Panc1 (cell line): ENCODE measurements at regions not wholly inside any gene's neighbourhood (a gene's known extent, or its start where the extent isn't known, plus 50 kb on each side); places are given as distances from the start of the nearest gene placed in this dataset.
A peak's percentile ranks its signal among the peaks of the same experiment; 100 is the strongest.

ENCODE experiments used
- ATAC-seq: fragments of 200-7000 bp; cut with Tn5 transposase; 2 replicates; pipeline ENCODE4 v1.9.1; 2020; ENCODE audit warnings: mild to moderate bottlenecking, moderate library complexity
- BruUV-seq: library from RNA; stranded (reverse); fragments of 400-500 nt; replicated peaks from 2 replicates; lab custom pipeline; 2021; lab: Mats Ljungman, UMichigan
- CTCF ChIA-PET: fragments of 300-600 bp; sonication (Branson Sonifier 250); formaldehyde crosslinking; loops from one replicate; lab custom pipeline; 2022; ENCODE audit warnings: antibody characterized with exemption; lab: Charles Lee
- POLR2A ChIA-PET: fragments of 300-600 bp; sonication (Branson Sonifier 250); formaldehyde crosslinking; loops from one replicate; lab custom pipeline; 2022; ENCODE audit warnings: antibody characterized with exemption; lab: Charles Lee
- DNase-seq: peaks from one replicate; pipeline ENCODE4 v3.0.0-alpha.2; 2010; ENCODE audit warnings: low read depth, low spot score
- H3K27ac ChIP-seq: 2 replicates; pipeline ENCODE4 v1.5.1; 2011; ENCODE audit warnings: mild to moderate bottlenecking, low read length, inconsistent platforms
- H3K27me3 ChIP-seq: fragments of 200-500 bp; sonication (Bioruptor generic); 2 replicates; pipeline ENCODE4 v1.6.0; 2014; ENCODE audit warnings: low read length, inconsistent platforms; ENCODE audit not compliant: control insufficient read depth, insufficient read depth
- H3K36me3 ChIP-seq: fragments of 200-500 bp; sonication (Bioruptor generic); 2 replicates; pipeline ENCODE4 v1.5.1; 2014; ENCODE audit warnings: inconsistent platforms, mild to moderate bottlenecking, low read length, moderate library complexity; ENCODE audit not compliant: control insufficient read depth, insufficient read depth
- H3K4me1 ChIP-seq: 2 replicates; pipeline ENCODE4 v1.5.1; 2011; ENCODE audit warnings: inconsistent platforms, mild to moderate bottlenecking, low read length, moderate library complexity; ENCODE audit not compliant: control insufficient read depth, insufficient read depth
- H3K4me3 ChIP-seq, 2 experiments: 2 replicates each; pipeline ENCODE4 v1.5.1; 2011 to 2012; ENCODE audit warnings: low read depth in 2 of 2, low read length in 2 of 2, mild to moderate bottlenecking in 2 of 2, inconsistent platforms in 1 of 2, moderate library complexity in 1 of 2
- H3K9me3 ChIP-seq: fragments of 200-500 bp; sonication (Bioruptor generic); 2 replicates; pipeline ENCODE4 v1.5.1; 2014; ENCODE audit warnings: low read depth, mild to moderate bottlenecking, inconsistent platforms, low read length, moderate library complexity; ENCODE audit not compliant: control insufficient read depth, insufficient read depth
- CTCF ChIP-seq: fragments of 450-650 bp; IDR thresholded peaks from 2 replicates; pipeline ENCODE4 v1.5.1; 2017; ENCODE audit warnings: mild to moderate bottlenecking
- POLR2AphosphoS5 ChIP-seq: IDR thresholded peaks from 2 replicates; pipeline ENCODE4 v1.6.1; 2012; ENCODE audit warnings: mild to moderate bottlenecking, low read depth, low read length, moderate library complexity
- REST ChIP-seq, 2 experiments: IDR thresholded peaks; 2 replicates each; pipeline ENCODE4 v1.6.1; 2011 to 2012; ENCODE audit warnings: low read depth in 2 of 2, control low read depth in 1 of 2, low read length in 1 of 2, mild to moderate bottlenecking in 1 of 2, moderate library complexity in 1 of 2; ENCODE audit not compliant: insufficient read depth in 1 of 2
- SIN3A ChIP-seq: IDR thresholded peaks from 2 replicates; pipeline ENCODE4 v1.6.1; 2012; ENCODE audit warnings: low read depth, mild to moderate bottlenecking, low read length, moderate library complexity, borderline replicate concordance; ENCODE audit not compliant: insufficient read depth
- TCF7L2 ChIP-seq: IDR thresholded peaks from 2 replicates; pipeline ENCODE4 v1.6.1; 2011; ENCODE audit warnings: mild to moderate bottlenecking, low read depth, low read length, inconsistent platforms
- in situ Hi-C: cut with HindIII; loops from 2 replicates; pipeline ENCODE4 v1.10.0; 2016; ENCODE audit warnings: low sequenced_read_pairs, low pct_unique_long_range_greater_than_20kb
- intact Hi-C: fragments of 100-400 bp; cut with micrococcal nuclease; formaldehyde crosslinking; loops from one replicate; pipeline ENCODE4 v1.10.0; 2022; ENCODE audit not compliant: unreplicated experiment

GRCh38 chr10:78803710-78804109 is 265.1 kb upstream of the ZMIZ1 start:
- CTCF ChIA-PET: no interaction called here
- no peak for DNase-seq
- Histone ChIP-seq H3K36me3 (no peaks in the 10 kb centered on the region), H3K4me3 (no peak overlapping the region), H3K9me3 (no peaks in the 10 kb centered on the region), H3K27me3 (no peaks in the 10 kb centered on the region; the same call in 1 of the 2 replicates), H3K27ac (no peak overlapping the region), H3K4me1 (no peaks in the 10 kb centered on the region; the same call in 1 of the 2 replicates)
- POLR2A ChIA-PET: no interaction called here
- in situ Hi-C loops: no loop called here
- intact Hi-C loops: no loop called here
- no TSS peak for BruUV-seq
- no peak for ATAC-seq
- no peak for TF ChIP-seq TCF7L2
- no peak for TF ChIP-seq SIN3A
- TF ChIP-seq CTCF: no peak
- no peak for TF ChIP-seq REST (IDR thresholded peaks at IDR 0.05; ENCODE audit: insufficient read depth in 1 of 2, low read depth in 2 of 2, low read length in 1 of 2)
- TF ChIP-seq POLR2AphosphoS5: no peak

DNA sequence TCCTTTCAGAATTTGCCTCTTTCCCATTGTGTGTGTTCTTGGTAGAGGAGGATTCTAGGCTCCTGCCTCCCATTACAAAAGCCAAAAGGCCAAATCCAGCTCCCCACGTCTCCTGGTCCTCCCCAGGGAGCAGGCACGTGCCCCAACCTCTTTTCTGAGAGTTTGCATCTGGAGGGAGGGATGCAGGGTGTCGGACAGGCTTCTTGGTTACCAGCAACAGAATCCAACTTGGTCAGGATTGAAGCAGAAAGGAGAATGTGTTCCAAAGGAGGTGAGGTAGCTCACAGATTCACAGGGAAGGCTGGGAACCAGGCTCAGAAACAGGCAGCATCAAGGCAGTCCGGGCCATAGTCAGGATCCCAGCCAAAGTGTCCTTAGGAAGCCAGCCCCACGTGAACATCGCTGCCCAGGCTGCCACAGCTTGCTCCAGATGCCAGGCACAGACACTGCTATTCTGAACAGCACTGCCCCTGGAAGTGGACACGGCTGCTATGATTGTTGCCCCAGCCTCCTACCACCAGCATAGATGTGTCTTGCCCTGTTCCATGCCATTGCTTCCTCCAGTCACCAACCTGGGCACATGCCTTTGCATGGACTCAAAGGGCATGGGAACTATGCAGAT is 264.2 kb upstream of the ZMIZ1 start:
- ChIA-PET CTCF (no interaction called here), POLR2A (no interaction called here)
- H3K36me3 ChIP-seq: no peaks in the 10 kb centered on the region
- intact Hi-C loops (no loop called here), in situ Hi-C loops (no loop called here)
- H3K4me3 ChIP-seq: no peak overlapping the region
- H3K9me3 ChIP-seq: no peaks in the 10 kb centered on the region
- no TSS peak for BruUV-seq
- TF ChIP-seq CTCF (no peak), SIN3A (no peak), REST (IDR thresholded peaks at IDR 0.05; ENCODE audit: insufficient read depth in 1 of 2, low read depth in 2 of 2, low read length in 1 of 2) (no peak), POLR2AphosphoS5 (no peak), TCF7L2 (no peak)
- no peak for DNase-seq
- no peaks in the 10 kb centered on the region; the same call in 1 of the 2 replicates for H3K27me3 ChIP-seq
- no peak overlapping the region for H3K27ac ChIP-seq
- H3K4me1 ChIP-seq: no peaks in the 10 kb centered on the region; the same call in 1 of the 2 replicates
- ATAC-seq: peak; percentile 23; the same call in 1 of the 2 replicates
